ENCODE measurements at regions not wholly inside any gene's neighbourhood (a gene's known extent, or its start where the extent isn't known, plus 50 kb on each side); places are given as distances from the start of the nearest gene placed in this dataset.
"Not testable (repeated sequence)": the region's sequence is repeated elsewhere in the genome, so short reads cannot be mapped to it uniquely, and the experiment has no call there.

GRCh38 chr9:93813221-93814076 is 141.7 kb downstream of the BARX1 start:
- DNase-seq (ENCODE audit: low spot score), result no peak

GRCh38 chr9:93812410-93812668 is 142.8 kb downstream of the BARX1 start:
- no peak for DNase-seq (ENCODE audit: low spot score)

GRCh38 chr9:93810028-93810971 is 144.9 kb downstream of the BARX1 start:
- no peak for DNase-seq (ENCODE audit: low spot score)

- DNase-seq (ENCODE audit: low spot score), result no peak
Observed at GRCh38 chr9:93809204-93809940, 145.8 kb downstream of the BARX1 start.

GRCh38 chr9:93808115-93809029 is 146.8 kb downstream of the BARX1 start:
- no peak for DNase-seq (ENCODE audit: low spot score)

- DNase-seq (ENCODE audit: low spot score), result no peak
Observed at GRCh38 chr9:93807166-93808074, 147.7 kb downstream of the BARX1 start.

GRCh38 chr9:93801581-93802284 is 153.4 kb downstream of the BARX1 start:
- no peak for DNase-seq (ENCODE audit: low spot score)

GRCh38 chr9:93801120-93801519 is 154.0 kb downstream of the BARX1 start:
- DNase-seq (ENCODE audit: low spot score), result no peak

- DNase-seq (ENCODE audit: low spot score), result no peak
Observed at GRCh38 chr9:93792358-93792757, 162.8 kb downstream of the BARX1 start.

- no peak for DNase-seq (ENCODE audit: low spot score)
Observed at GRCh38 chr9:93786204-93786603, 169.0 kb downstream of the BARX1 start.

- no peak for DNase-seq (ENCODE audit: low spot score)
Observed at GRCh38 chr9:93776873-93777272, 178.3 kb downstream of the BARX1 start.

- DNase-seq (ENCODE audit: low spot score), result no peak
Observed at GRCh38 chr9:93776256-93776655, 178.9 kb downstream of the BARX1 start.

- DNase-seq (ENCODE audit: low spot score), result no peak
Observed at GRCh38 chr9:93774331-93775102, 180.6 kb downstream of the BARX1 start.

GRCh38 chr9:93771276-93771675 is 183.9 kb downstream of the BARX1 start:
- DNase-seq (ENCODE audit: low spot score), result no peak

- DNase-seq (ENCODE audit: low spot score), result no peak
Observed at GRCh38 chr9:93761822-93762221, 185.4 kb downstream of the PHF2 start.

GRCh38 chr9:93750045-93750444 is 173.7 kb downstream of the PHF2 start:
- no peak for DNase-seq (ENCODE audit: low spot score)

- DNase-seq (ENCODE audit: low spot score), result not testable (repeated sequence)
Observed at GRCh38 chr9:93748827-93749226, 172.4 kb downstream of the PHF2 start.

- no peak for DNase-seq (ENCODE audit: low spot score)
Observed at GRCh38 chr9:93731963-93732362, 155.6 kb downstream of the PHF2 start.

- no peak for DNase-seq (ENCODE audit: low spot score)
Observed at GRCh38 chr9:93730648-93731047, 154.3 kb downstream of the PHF2 start.
